DOHH2 (cell line): ENCODE measurements at regions not wholly inside any gene's neighbourhood (a gene's known extent, or its start where the extent isn't known, plus 50 kb on each side); places are given as distances from the start of the nearest gene placed in this dataset.

Source experiments
- CTCF ChIP-seq: fragments of 200-600 bp; sonication (generic); IDR thresholded peaks from one replicate; pipeline ENCODE4 v1.5.1; 2014; ENCODE audit warnings: antibody characterized with exemption, mild to moderate bottlenecking, low read depth, low read length; ENCODE audit not compliant: poor library complexity, severe bottlenecking
- EZH2phosphoT487 ChIP-seq: fragments of 200-600 bp; sonication (generic); IDR thresholded peaks from 2 replicates; pipeline ENCODE4 v1.6.1; 2017; ENCODE audit warnings: borderline replicate concordance, mild to moderate bottlenecking, antibody characterized with exemption, low read length, moderate library complexity, mixed read lengths

DNA sequence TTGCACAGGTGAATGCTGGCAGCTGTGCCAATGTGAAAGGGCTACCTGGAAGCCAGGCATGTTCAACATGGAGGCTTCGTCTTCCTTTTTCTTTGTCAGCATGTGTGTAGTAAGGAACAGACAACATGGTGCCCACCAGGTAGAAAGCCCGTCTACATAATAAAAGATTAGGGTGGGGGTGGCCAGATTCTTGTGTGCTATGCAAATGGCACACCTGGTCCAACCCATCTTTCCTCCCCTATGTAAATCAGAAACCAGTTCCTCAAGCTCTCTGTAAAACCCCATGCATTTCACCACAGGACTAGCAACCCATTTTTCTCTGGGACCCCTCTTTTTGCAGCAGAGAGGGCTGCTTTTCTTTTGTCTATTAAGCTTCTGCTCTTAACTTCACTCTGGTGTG lies 72.3 kb upstream of the ZP4 start:
- no peak for TF ChIP-seq CTCF
- no peak for TF ChIP-seq EZH2phosphoT487
